Ovary (tissue), 7 donors: ENCODE measurements at regions not wholly inside any gene's neighbourhood (a gene's known extent, or its start where the extent isn't known, plus 50 kb on each side); places are given as distances from the start of the nearest gene placed in this dataset.

Source experiments
- DNase-seq, 5 donors: peaks; one replicate each; pipeline ENCODE4 v3.0.0-alpha.2; 2019 to 2020
- H3K27ac ChIP-seq, 2 donors: fragments of 200-600 bp; one replicate each; pipeline versions ENCODE4 v1.5.1 to v1.8.0; 2019 to 2022
- H3K27me3 ChIP-seq: fragments of 200-600 bp; one replicate; pipeline ENCODE4 v1.8.0; 2022
- H3K36me3 ChIP-seq: fragments of 200-600 bp; sonication (generic); one replicate; pipeline ENCODE4 v1.5.1; 2019
- H3K4me1 ChIP-seq: one replicate; pipeline ENCODE4 v1.8.1; 2013; ENCODE audit warnings: mild to moderate bottlenecking, moderate library complexity; ENCODE audit not compliant: insufficient read depth
- H3K4me3 ChIP-seq: fragments of 200-600 bp; sonication (generic); one replicate; pipeline ENCODE4 v1.5.1; 2017
- H3K9me3 ChIP-seq, 2 donors: fragments of 200-600 bp in 1 of 2; sonication (generic) in 1 of 2; one replicate each; pipeline versions ENCODE4 v1.5.1 to v1.8.1; 2013 to 2019; ENCODE audit warnings: mild to moderate bottlenecking in 1 of 2, moderate library complexity in 1 of 2
- CTCF ChIP-seq, 3 donors: fragments of 450-650 bp in 2 of 3; fragments of 200-600 bp in 1 of 3; IDR thresholded peaks; one replicate each; pipeline versions ENCODE4 v1.5.1 to v1.8.0; 2016 to 2022; ENCODE audit warnings: antibody characterized with exemption in 3 of 3, mild to moderate bottlenecking in 1 of 3
- EP300 ChIP-seq: sonication (generic); formaldehyde crosslinking; IDR thresholded peaks from one replicate; pipeline ENCODE4 v1.6.1; 2017; ENCODE audit warnings: antibody characterized with exemption
- POLR2A ChIP-seq: fragments of 450-650 bp; IDR thresholded peaks from one replicate; pipeline ENCODE4 v1.6.1; 2017; ENCODE audit warnings: antibody characterized with exemption, mild to moderate bottlenecking, moderate library complexity
- WGBS, 3 donors: extraction: QIAGEN DNeasy Blood & Tissue Kit in 1 of 3; methylation state at CpG; one replicate each; pipeline versions ENCODE4 v1.1.5 to v1.1.7; 2013 to 2017; 5-methylcytosine and 5-hydroxymethylcytosine counted together
- intact Hi-C, 4 donors: fragments of 100-400 bp; cut with DNase I; formaldehyde crosslinking; loops; one replicate each; pipeline versions ENCODE4 v1.11.0 to v1.15.1; 2022 to 2023
- donor health status: DM: no; HTN: no; CAD: no; lungs with moderate emphysema.
- donor health status: DM: no; HTN: no; CAD: no.
- donor health status: Bipolar disorder and iron deficiency.
- donor health status: DM: no; HTN: no; CAD: no.
- donor health status: DM: yes; HTN: yes; CAD: no.

GRCh38 chr21:36548866-36549265, 68.9 kb upstream of the CLDN14 start:
- Histone ChIP-seq H3K27ac (no peak overlapping the region), H3K4me3 (no peak overlapping the region), H3K4me1 (peaks cover 12% of the 10 kb centered on the region), H3K27me3 (no peaks in the 10 kb centered on the region), H3K9me3 (no peaks in the 10 kb centered on the region), H3K36me3 (no peaks in the 10 kb centered on the region)
- TF ChIP-seq CTCF (IDR thresholded peaks at IDR 0.05) (no peak), POLR2A (no peak), EP300 (no peak)
- 50 to 75% (median 57%) methylated on average over 3 of the region's 3 CpGs for WGBS, 3 donors
- intact Hi-C loops = no loop called here
- DNase-seq = no peak

GRCh38 chr21:36549470-36549869, 69.5 kb upstream of the CLDN14 start:
- H3K4me3 ChIP-seq = no peak overlapping the region
- intact Hi-C loops = no loop called here
- H3K27ac ChIP-seq = no peak overlapping the region
- DNase-seq = no peak
- no peaks in the 10 kb centered on the region for H3K9me3 ChIP-seq
- no peaks in the 10 kb centered on the region for H3K36me3 ChIP-seq
- peaks cover 13% of the 10 kb centered on the region for H3K4me1 ChIP-seq
- H3K27me3 ChIP-seq = no peaks in the 10 kb centered on the region
- no peak for TF ChIP-seq CTCF (IDR thresholded peaks at IDR 0.05)
- TF ChIP-seq POLR2A = no peak
- TF ChIP-seq EP300 = no peak
- 85 to 91% (median 90%) methylated on average over 7 of the region's 7 CpGs for WGBS, 3 donors

- DNase-seq = no peak
- 77 to 81% (median 79%) methylated on average over 7 of the region's 7 CpGs for WGBS, 3 donors
Observed at GRCh38 chr21:36550761-36551160, 70.8 kb upstream of the CLDN14 start.

GRCh38 chr21:36551321-36551720, 71.4 kb upstream of the CLDN14 start:
- H3K27me3 ChIP-seq = no peaks in the 10 kb centered on the region
- 82 to 88% (median 83%) methylated on average over 4 of the region's 4 CpGs for WGBS, 3 donors

More at GRCh38 chr21:36550761-36551160, 70.8 kb upstream of the CLDN14 start:
- intact Hi-C loops = no loop called here
- no peaks in the 10 kb centered on the region for H3K9me3 ChIP-seq
- TF ChIP-seq CTCF (IDR thresholded peaks at IDR 0.05) = no peak
- no peak for TF ChIP-seq EP300
- TF ChIP-seq POLR2A = no peak
- no peaks in the 10 kb centered on the region for H3K36me3 ChIP-seq
- H3K4me3 ChIP-seq = no peak overlapping the region
- peaks cover 12% of the 10 kb centered on the region for H3K4me1 ChIP-seq
- H3K27me3 ChIP-seq = no peaks in the 10 kb centered on the region
- no peak overlapping the region for H3K27ac ChIP-seq

More at GRCh38 chr21:36551321-36551720, 71.4 kb upstream of the CLDN14 start:
- Histone ChIP-seq H3K4me1 (peaks cover 11% of the 10 kb centered on the region), H3K27ac (no peak overlapping the region), H3K4me3 (no peak overlapping the region), H3K36me3 (no peaks in the 10 kb centered on the region), H3K9me3 (no peaks in the 10 kb centered on the region)
- no peak for DNase-seq
- intact Hi-C loops = no loop called here
- TF ChIP-seq CTCF (IDR thresholded peaks at IDR 0.05) (no peak), POLR2A (no peak), EP300 (no peak)
